HG03025 (cell line): ENCODE measurements at regions not wholly inside any gene's neighbourhood (a gene's known extent, or its start where the extent isn't known, plus 50 kb on each side); places are given as distances from the start of the nearest gene placed in this dataset.

Source experiments
- ATAC-seq: cut with Tn5 transposase; IDR thresholded peaks from one replicate; pipeline ENCODE4 v1.9.1; 2021; ENCODE audit warnings: mild to moderate bottlenecking, moderate library complexity; ENCODE audit not compliant: unreplicated experiment, low FRiP score

GRCh38 chr4:143054971-143055370 lies 129.7 kb upstream of the USP38 start:
- no peak for ATAC-seq

- no peak for ATAC-seq
These were observed 128.7 kb upstream of the USP38 start for GRCh38 chr4:143055997-143056396.

GRCh38 chr4:143071351-143071750 lies 113.4 kb upstream of the USP38 start:
- no peak for ATAC-seq

GRCh38 chr4:143076723-143077122 lies 108.0 kb upstream of the USP38 start:
- ATAC-seq = no peak

- no peak for ATAC-seq
These were observed 102.0 kb upstream of the USP38 start for GRCh38 chr4:143082701-143083100.

- no peak for ATAC-seq
These were observed 100.8 kb upstream of the USP38 start for GRCh38 chr4:143083756-143084472.

GRCh38 chr4:143084566-143084965 lies 100.2 kb upstream of the USP38 start:
- no peak for ATAC-seq

GRCh38 chr4:143085224-143085623 lies 99.5 kb upstream of the USP38 start:
- ATAC-seq = no peak

GRCh38 chr4:143085659-143086058 lies 99.1 kb upstream of the USP38 start:
- no peak for ATAC-seq

- ATAC-seq = no peak
These were observed 95.4 kb upstream of the USP38 start for GRCh38 chr4:143089291-143089690.

GRCh38 chr4:143089847-143090246 lies 94.9 kb upstream of the USP38 start:
- no peak for ATAC-seq

GRCh38 chr4:143091862-143092261 lies 92.9 kb upstream of the USP38 start:
- no peak for ATAC-seq

- no peak for ATAC-seq
These were observed 89.3 kb upstream of the USP38 start for GRCh38 chr4:143095447-143095846.

GRCh38 chr4:143097751-143098150 lies 87.0 kb upstream of the USP38 start:
- no peak for ATAC-seq

- ATAC-seq = no peak
These were observed 85.0 kb upstream of the USP38 start for GRCh38 chr4:143099693-143100092.

- ATAC-seq = no peak
These were observed 75.3 kb upstream of the USP38 start for GRCh38 chr4:143109376-143109775.

GRCh38 chr4:143118663-143119062 lies 66.1 kb upstream of the USP38 start:
- no peak for ATAC-seq

GRCh38 chr4:143127621-143128020 lies 57.1 kb upstream of the USP38 start:
- no peak for ATAC-seq

GRCh38 chr4:143133977-143134376 lies 50.7 kb upstream of the USP38 start:
- no peak for ATAC-seq
